A673 (cell line): ENCODE measurements at regions not wholly inside any gene's neighbourhood (a gene's known extent, or its start where the extent isn't known, plus 50 kb on each side); places are given as distances from the start of the nearest gene placed in this dataset.

Source experiments
- BruUV-seq: library from RNA; stranded (reverse); fragments of 400-500 nt; replicated peaks from 2 replicates; lab custom pipeline; 2021; lab: Mats Ljungman, UMichigan
- CTCF ChIA-PET: fragments of 300-600 bp; sonication (Branson Sonifier 250); formaldehyde crosslinking; loops from one replicate; lab custom pipeline; 2022; ENCODE audit warnings: antibody characterized with exemption; lab: Charles Lee
- POLR2A ChIA-PET: fragments of 300-600 bp; sonication (Branson Sonifier 250); formaldehyde crosslinking; loops from one replicate; lab custom pipeline; 2022; ENCODE audit warnings: antibody characterized with exemption; ENCODE audit not compliant: low non-redundant PET; lab: Charles Lee
- DNase-seq: peaks from one replicate; pipeline ENCODE4 v3.0.0-alpha.2; 2015; ENCODE audit warnings: low spot score
- H3K27ac ChIP-seq: fragments of 200-600 bp; sonication (generic); 2 replicates; pipeline ENCODE4 v1.5.1; 2016; ENCODE audit warnings: mixed run types, low read depth, mild to moderate bottlenecking, mixed read lengths, antibody characterized with exemption, low read length; ENCODE audit not compliant: poor library complexity, severe bottlenecking
- H3K27me3 ChIP-seq: fragments of 200-600 bp; sonication (generic); replicated peaks from 2 replicates; pipeline ENCODE4 v1.6.1; 2017; ENCODE audit warnings: mixed run types, low read depth, mild to moderate bottlenecking, mixed read lengths, antibody characterized with exemption, low read length; ENCODE audit not compliant: insufficient read depth, poor library complexity
- H3K36me3 ChIP-seq: fragments of 200-600 bp; sonication (generic); 2 replicates; pipeline ENCODE4 v1.6.1; 2016; ENCODE audit warnings: mixed run types, mild to moderate bottlenecking, mixed read lengths, antibody characterized with exemption, low read length; ENCODE audit not compliant: insufficient read depth, poor library complexity, severe bottlenecking
- H3K4me1 ChIP-seq: fragments of 200-600 bp; sonication (generic); 2 replicates; pipeline ENCODE4 v1.6.1; 2017; ENCODE audit warnings: mixed run types, mild to moderate bottlenecking, mixed read lengths, antibody characterized with exemption, low read length; ENCODE audit not compliant: insufficient read depth, poor library complexity, severe bottlenecking
- H3K4me3 ChIP-seq: fragments of 200-600 bp; sonication (generic); 2 replicates; pipeline ENCODE4 v1.5.1; 2016; ENCODE audit warnings: low read depth, mixed run types, mild to moderate bottlenecking, mixed read lengths, low read length; ENCODE audit not compliant: poor library complexity, severe bottlenecking
- H3K9me3 ChIP-seq: fragments of 200-600 bp; sonication (generic); 2 replicates; pipeline ENCODE4 v1.6.1; 2016; ENCODE audit warnings: mixed run types, low read depth, mild to moderate bottlenecking, mixed read lengths, antibody characterized with exemption, low read length; ENCODE audit not compliant: poor library complexity, severe bottlenecking
- CTCF ChIP-seq: fragments of 300-800, 200-600 bp; sonication (generic); conservative IDR thresholded peaks from 2 replicates; pipeline ENCODE4 v1.5.1; 2017; ENCODE audit warnings: low read depth, mild to moderate bottlenecking, antibody characterized with exemption, low read length, moderate library complexity, mixed read lengths
- EZH2 ChIP-seq: fragments of 200-600 bp; sonication (generic); IDR thresholded peaks from 2 replicates; pipeline ENCODE4 v1.6.1; 2017; ENCODE audit warnings: borderline replicate concordance, low read depth, mild to moderate bottlenecking, mixed read lengths, antibody characterized with exemption, low read length; ENCODE audit not compliant: poor library complexity, severe bottlenecking
- intact Hi-C: fragments of 100-400 bp; cut with micrococcal nuclease; formaldehyde crosslinking; loops from one replicate; pipeline ENCODE4 v1.10.0; 2022; ENCODE audit not compliant: unreplicated experiment

DNA sequence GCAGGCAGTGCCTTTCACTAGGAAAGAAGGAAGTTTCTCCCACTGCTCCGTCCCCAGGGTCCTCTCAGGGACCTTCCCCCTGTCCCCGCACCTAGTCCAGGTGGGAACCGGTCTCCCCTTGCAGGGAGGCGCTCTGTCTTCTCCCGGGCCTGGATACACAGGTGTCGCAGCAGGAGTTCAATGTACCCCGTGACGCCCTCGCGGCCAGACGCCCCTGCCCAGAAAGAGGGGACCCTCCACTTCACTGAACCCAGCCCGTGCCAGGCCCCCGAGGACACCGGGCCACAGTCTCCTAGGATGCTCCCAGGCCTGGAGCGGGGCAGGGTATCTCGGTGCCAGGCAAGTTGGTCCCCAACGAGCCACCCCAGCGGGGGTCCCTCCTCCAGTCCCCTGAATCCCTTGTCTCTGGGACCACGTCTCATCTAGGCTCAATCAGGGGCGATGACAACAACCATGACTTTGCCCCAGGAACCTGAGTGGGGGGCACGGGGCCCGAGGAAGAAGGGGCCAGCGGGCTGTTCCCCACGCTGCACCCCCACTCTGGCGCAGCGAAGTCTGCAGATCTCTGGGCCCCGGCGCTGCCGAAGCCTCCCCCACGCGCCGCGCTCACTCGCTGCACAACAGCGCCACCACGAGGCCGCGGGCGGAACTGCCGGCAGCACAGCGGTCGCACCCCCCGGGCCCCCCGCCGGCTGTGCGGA lies 103.0 kb downstream of the EDN3 start:
- Histone ChIP-seq H3K27ac (no peak overlapping the region), H3K27me3 (peaks cover 79% of the 10 kb centered on the region), H3K4me3 (peak overlapping the region; percentile 24), H3K36me3 (no peaks in the 10 kb centered on the region), H3K4me1 (peaks cover 10% of the 10 kb centered on the region), H3K9me3 (no peaks in the 10 kb centered on the region)
- TF ChIP-seq EZH2 (no peak), CTCF (peak; percentile 96)
- intact Hi-C loops = loop anchor here (2.0 to 10.0 kb wide), 3 partner anchors 179 to 533 kb away; no protein-coding TSS in a partner anchor
- no TSS peak for BruUV-seq
- ChIA-PET POLR2A (no interaction called here), CTCF (interaction anchor here (0.6 to 1.0 kb wide), 5 partner anchors 30 to 475 kb away, joined by 3 to 6 read pairs (median 3); no protein-coding TSS in a partner anchor)
- DNase-seq = peak; percentile 66

- CTCF ChIA-PET = interaction anchor here (0.6 to 1.0 kb wide), 6 partner anchors 29 to 476 kb away, joined by 3 to 6 read pairs (median 3); no protein-coding TSS in a partner anchor
These were observed 103.5 kb downstream of the EDN3 start for GRCh38 chr20:59403962-59404314.

GRCh38 chr20:59404749-59405148 lies 104.3 kb downstream of the EDN3 start:
- H3K27ac ChIP-seq = no peak overlapping the region
- no peaks in the 10 kb centered on the region for H3K36me3 ChIP-seq
- H3K4me3 ChIP-seq = no peak overlapping the region
- H3K27me3 ChIP-seq = peaks cover 77% of the 10 kb centered on the region
- no peaks in the 10 kb centered on the region for H3K9me3 ChIP-seq
- peaks cover 10% of the 10 kb centered on the region for H3K4me1 ChIP-seq
- POLR2A ChIA-PET = no interaction called here
- no peak for TF ChIP-seq EZH2
- intact Hi-C loops = loop anchor here (5.0 to 10.0 kb wide), 2 partner anchors 180 to 317 kb away; no protein-coding TSS in a partner anchor
- BruUV-seq = no TSS peak
- CTCF ChIA-PET = interaction anchor here (0.9 kb wide), 1 partner anchor 317 kb away, joined by 3 read pairs; no protein-coding TSS in a partner anchor
- DNase-seq = no peak

More at GRCh38 chr20:59403962-59404314, 103.5 kb downstream of the EDN3 start:
- POLR2A ChIA-PET = no interaction called here
- Histone ChIP-seq H3K4me1 (peaks cover 10% of the 10 kb centered on the region), H3K27ac (no peak overlapping the region), H3K36me3 (no peaks in the 10 kb centered on the region), H3K27me3 (peaks cover 80% of the 10 kb centered on the region), H3K4me3 (peak overlapping the region; percentile 24), H3K9me3 (no peaks in the 10 kb centered on the region)
- BruUV-seq = no TSS peak
- intact Hi-C loops = loop anchor here (2.0 to 10.0 kb wide), 3 partner anchors 179 to 533 kb away; no protein-coding TSS in a partner anchor
- no peak for DNase-seq
- TF ChIP-seq CTCF (no peak; the same call in 1 of the 2 replicates), EZH2 (no peak)
